GM18867 (cell line): ENCODE measurements at regions not wholly inside any gene's neighbourhood (a gene's known extent, or its start where the extent isn't known, plus 50 kb on each side); places are given as distances from the start of the nearest gene placed in this dataset.

ENCODE experiments used
- ATAC-seq: cut with Tn5 transposase; IDR thresholded peaks from one replicate; pipeline ENCODE4 v1.9.1; 2021; ENCODE audit warnings: mild to moderate bottlenecking, moderate library complexity; ENCODE audit not compliant: unreplicated experiment

GRCh38 chr3:43183456-43183855, 77.6 kb upstream of the POMGNT2 start:
- ATAC-seq, result no peak

- peak; percentile 76 for ATAC-seq
Observed at GRCh38 chr3:43181202-43181821, 75.4 kb upstream of the POMGNT2 start.

- ATAC-seq, result no peak
Observed at GRCh38 chr3:43180694-43181093, 74.8 kb upstream of the POMGNT2 start.

GRCh38 chr3:43180027-43180426, 74.1 kb upstream of the POMGNT2 start:
- peak; percentile 70 for ATAC-seq

- ATAC-seq, result no peak
Observed at GRCh38 chr3:43178891-43179366, 73.0 kb upstream of the POMGNT2 start.

GRCh38 chr3:43177085-43177484, 71.2 kb upstream of the POMGNT2 start:
- ATAC-seq, result no peak

- ATAC-seq, result no peak
Observed at GRCh38 chr3:43176666-43177065, 70.8 kb upstream of the POMGNT2 start.

- ATAC-seq, result no peak
Observed at GRCh38 chr3:43175541-43175940, 69.7 kb upstream of the POMGNT2 start.

GRCh38 chr3:43173949-43174348, 68.1 kb upstream of the POMGNT2 start:
- no peak for ATAC-seq

GRCh38 chr3:43171748-43172147, 65.9 kb upstream of the POMGNT2 start:
- ATAC-seq, result no peak

GRCh38 chr3:43170553-43170952, 64.7 kb upstream of the POMGNT2 start:
- ATAC-seq, result no peak

- ATAC-seq, result no peak
Observed at GRCh38 chr3:43169987-43170386, 64.1 kb upstream of the POMGNT2 start.

- ATAC-seq, result no peak
Observed at GRCh38 chr3:43166406-43166805, 60.5 kb upstream of the POMGNT2 start.

GRCh38 chr3:43165786-43166185, 59.9 kb upstream of the POMGNT2 start:
- ATAC-seq, result no peak

- ATAC-seq, result no peak
Observed at GRCh38 chr3:43163895-43164493, 58.1 kb upstream of the POMGNT2 start.

- ATAC-seq, result peak; percentile 62
Observed at GRCh38 chr3:43162230-43163084, 56.6 kb upstream of the POMGNT2 start.

GRCh38 chr3:43161684-43162229, 55.9 kb upstream of the POMGNT2 start:
- ATAC-seq, result no peak

- no peak for ATAC-seq
Observed at GRCh38 chr3:43160664-43161063, 54.8 kb upstream of the POMGNT2 start.

- no peak for ATAC-seq
Observed at GRCh38 chr3:43159876-43160255, 54.0 kb upstream of the POMGNT2 start.

- ATAC-seq, result no peak
Observed at GRCh38 chr3:43159131-43159875, 53.4 kb upstream of the POMGNT2 start.
